OCI-LY7 (cell line): ENCODE measurements at regions not wholly inside any gene's neighbourhood (a gene's known extent, or its start where the extent isn't known, plus 50 kb on each side); places are given as distances from the start of the nearest gene placed in this dataset.

Experiments
- CTCF ChIP-seq: fragments of 200-600 bp; sonication (generic); conservative IDR thresholded peaks from 2 replicates; pipeline ENCODE4 v1.5.1; 2014; ENCODE audit warnings: mild to moderate bottlenecking, antibody characterized with exemption, low read length, moderate library complexity, mixed read lengths
- EZH2phosphoT487 ChIP-seq: fragments of 200-600 bp; sonication (generic); IDR thresholded peaks from 2 replicates; pipeline ENCODE4 v1.6.1; 2018; ENCODE audit warnings: low read depth, borderline replicate concordance, mild to moderate bottlenecking, mixed run types, antibody characterized with exemption, low read length, moderate library complexity, mixed read lengths

GRCh38 chr6:137547186-137547585, 53.0 kb upstream of the OLIG3 start:
- no peak for TF ChIP-seq CTCF
- no peak for TF ChIP-seq EZH2phosphoT487
